Thyroid gland (tissue), 4 donors: ENCODE measurements at regions not wholly inside any gene's neighbourhood (a gene's known extent, or its start where the extent isn't known, plus 50 kb on each side); places are given as distances from the start of the nearest gene placed in this dataset.

ENCODE experiments used
- DNase-seq, 2 donors: peaks; one replicate each; pipeline ENCODE4 v3.0.0-alpha.2; 2019
- H3K27ac ChIP-seq, 3 donors: fragments of 200-600 bp; sonication (generic); 1 replicate in 2 of 3; 2 replicates in 1 of 3; pipeline ENCODE4 v1.5.1; 2016 to 2019; ENCODE audit warnings: mild to moderate bottlenecking in 1 of 3, moderate library complexity in 1 of 3
- H3K27me3 ChIP-seq: fragments of 200-600 bp; sonication (generic); one replicate; pipeline ENCODE4 v1.5.1; 2019
- H3K36me3 ChIP-seq, 2 donors: fragments of 200-600 bp; sonication (generic); one replicate each; pipeline ENCODE4 v1.5.1; 2016 to 2019
- H3K4me1 ChIP-seq, 2 donors: fragments of 200-600 bp; sonication (generic); one replicate each; pipeline ENCODE4 v1.5.1; 2017 to 2019
- H3K4me3 ChIP-seq, 3 donors: fragments of 200-600 bp; sonication (generic); replicated peaks in 1 of 3; 1 replicate in 2 of 3; 2 replicates in 1 of 3; pipeline ENCODE4 v1.5.1; 2016; ENCODE audit warnings: mild to moderate bottlenecking in 1 of 3
- H3K9me3 ChIP-seq: fragments of 200-600 bp; sonication (generic); one replicate; pipeline ENCODE4 v1.5.1; 2017
- POLR2A ChIP-seq, 2 donors: fragments of 450-650 bp; IDR thresholded peaks; one replicate each; pipeline ENCODE4 v1.6.1; 2017; ENCODE audit warnings: antibody characterized with exemption in 2 of 2, mild to moderate bottlenecking in 2 of 2, moderate library complexity in 1 of 2
- WGBS, 2 donors: methylation state at CpG; one replicate each; pipeline ENCODE4 v1.1.5; 2017; 5-methylcytosine and 5-hydroxymethylcytosine counted together
- intact Hi-C: fragments of 100-400 bp; cut with DNase I; formaldehyde crosslinking; loops from one replicate; pipeline ENCODE4 v1.15.1; 2023
- TF ChIP-seq, protein P1 (sequence below), 6 experiments: fragments of 200-600 bp in 3 of 6; fragments of 450-650 bp in 3 of 6; sonication (generic) in 3 of 6; IDR thresholded peaks; one replicate each; pipeline ENCODE4 v1.5.1; 2016 to 2019; ENCODE audit warnings: antibody characterized with exemption in 6 of 6, mild to moderate bottlenecking in 2 of 6, inconsistent platforms in 1 of 6, moderate library complexity in 1 of 6

DNA sequence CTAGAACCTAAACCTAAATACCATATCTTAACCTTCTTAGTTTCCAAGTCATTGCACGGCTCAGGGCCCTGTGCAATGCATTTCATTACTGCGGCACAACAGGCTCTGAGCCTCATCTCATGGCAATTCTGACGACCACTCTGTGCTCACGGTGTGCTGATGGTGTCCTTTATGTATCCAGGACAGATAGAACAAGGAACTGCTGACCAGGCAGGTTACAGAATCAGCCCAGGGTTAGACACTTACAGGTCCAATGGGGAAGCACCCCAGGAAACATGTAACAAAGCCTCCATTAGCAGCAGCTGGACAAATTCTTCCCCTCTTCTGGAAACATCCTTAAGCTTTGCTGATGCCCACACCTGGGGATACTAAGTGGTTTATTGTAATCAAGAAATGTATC, 91.9 kb upstream of the NSMCE3 start:
- TF ChIP-seq, protein P1, sequence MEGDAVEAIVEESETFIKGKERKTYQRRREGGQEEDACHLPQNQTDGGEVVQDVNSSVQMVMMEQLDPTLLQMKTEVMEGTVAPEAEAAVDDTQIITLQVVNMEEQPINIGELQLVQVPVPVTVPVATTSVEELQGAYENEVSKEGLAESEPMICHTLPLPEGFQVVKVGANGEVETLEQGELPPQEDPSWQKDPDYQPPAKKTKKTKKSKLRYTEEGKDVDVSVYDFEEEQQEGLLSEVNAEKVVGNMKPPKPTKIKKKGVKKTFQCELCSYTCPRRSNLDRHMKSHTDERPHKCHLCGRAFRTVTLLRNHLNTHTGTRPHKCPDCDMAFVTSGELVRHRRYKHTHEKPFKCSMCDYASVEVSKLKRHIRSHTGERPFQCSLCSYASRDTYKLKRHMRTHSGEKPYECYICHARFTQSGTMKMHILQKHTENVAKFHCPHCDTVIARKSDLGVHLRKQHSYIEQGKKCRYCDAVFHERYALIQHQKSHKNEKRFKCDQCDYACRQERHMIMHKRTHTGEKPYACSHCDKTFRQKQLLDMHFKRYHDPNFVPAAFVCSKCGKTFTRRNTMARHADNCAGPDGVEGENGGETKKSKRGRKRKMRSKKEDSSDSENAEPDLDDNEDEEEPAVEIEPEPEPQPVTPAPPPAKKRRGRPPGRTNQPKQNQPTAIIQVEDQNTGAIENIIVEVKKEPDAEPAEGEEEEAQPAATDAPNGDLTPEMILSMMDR (IDR thresholded peaks at IDR 0.05), result no peak
- TF ChIP-seq POLR2A (IDR thresholded peaks at IDR 0.05), result no peak
- H3K4me1 ChIP-seq, result peaks cover 3 to 5% of the 10 kb centered on the region in 2 donors
- intact Hi-C loops, result no loop called here
- 94 to 95% methylated on average over 4 of the region's 4 CpGs for WGBS, 2 donors
- H3K9me3 ChIP-seq, result no peaks in the 10 kb centered on the region
- no peaks in the 10 kb centered on the region for H3K27me3 ChIP-seq
- no peak overlapping the region for H3K27ac ChIP-seq
- H3K36me3 ChIP-seq, result no peaks in the 10 kb centered on the region
- DNase-seq, result no peak
- no peak overlapping the region for H3K4me3 ChIP-seq

DNA sequence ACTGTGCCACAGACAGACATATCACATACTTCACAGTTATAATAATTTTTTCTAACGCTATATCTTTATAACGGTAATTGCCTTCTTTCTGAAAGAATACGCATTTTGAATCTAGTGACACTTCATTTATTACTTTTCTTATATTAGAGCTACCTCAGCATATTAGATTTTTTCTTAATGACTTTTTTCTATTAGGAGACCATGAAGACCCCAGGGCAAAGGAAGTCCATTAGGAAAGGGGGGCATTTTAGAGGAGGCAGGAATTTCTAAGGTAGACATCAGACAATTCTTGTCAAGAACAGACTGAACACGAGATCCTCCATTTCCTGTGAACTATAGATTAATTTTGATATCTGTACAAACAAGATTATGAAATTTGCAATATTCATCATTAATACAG, 90.5 kb upstream of the NSMCE3 start:
- no peak overlapping the region for H3K27ac ChIP-seq
- no peak for DNase-seq
- 70 to 88% methylated on average over 4 of the region's 4 CpGs for WGBS, 2 donors
- peaks cover 3 to 5% of the 10 kb centered on the region in 2 donors for H3K4me1 ChIP-seq
- intact Hi-C loops, result no loop called here
- no peaks in the 10 kb centered on the region for H3K27me3 ChIP-seq
- no peaks in the 10 kb centered on the region for H3K9me3 ChIP-seq
- H3K36me3 ChIP-seq, result no peaks in the 10 kb centered on the region
- no peak overlapping the region for H3K4me3 ChIP-seq
- TF ChIP-seq POLR2A (IDR thresholded peaks at IDR 0.05), result no peak
- TF ChIP-seq, protein P1 (IDR thresholded peaks at IDR 0.05), result no peak

DNA sequence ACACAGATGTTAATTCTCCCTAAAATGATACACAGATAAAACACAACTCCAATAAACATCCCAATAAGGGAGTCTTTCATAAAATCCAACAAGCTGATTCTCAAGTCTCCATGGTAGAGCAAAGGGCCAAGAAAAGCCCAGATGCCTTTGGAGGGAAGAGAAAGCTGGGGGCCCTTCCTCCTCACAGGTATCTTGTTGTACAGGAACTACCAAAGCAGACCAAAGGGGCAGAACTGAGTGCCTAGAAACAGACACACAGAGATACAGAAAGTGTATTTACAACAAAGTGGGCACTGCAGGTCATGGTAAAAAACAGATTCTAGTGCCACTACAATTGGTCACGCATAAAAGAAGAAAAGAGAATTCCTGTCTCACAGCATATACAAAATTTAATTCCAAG, 87.2 kb upstream of the NSMCE3 start:
- no peaks in the 10 kb centered on the region for H3K27me3 ChIP-seq
- H3K9me3 ChIP-seq, result no peaks in the 10 kb centered on the region
- peak overlapping the region in 1 of 3 donors; percentile 28 for H3K27ac ChIP-seq
- H3K4me1 ChIP-seq, result peaks cover 3% of the 10 kb centered on the region in 2 donors
- H3K4me3 ChIP-seq, result no peak overlapping the region
- WGBS, 2 donors, result 41 to 55% methylated on average over 1 of the region's 1 CpG
- intact Hi-C loops, result no loop called here
- TF ChIP-seq, protein P1 (IDR thresholded peaks at IDR 0.05), result peak in 2 of 6 experiments; percentile 14 to 34
- TF ChIP-seq POLR2A (IDR thresholded peaks at IDR 0.05), result no peak
- peak; percentile 59 to 64 for DNase-seq
- H3K36me3 ChIP-seq, result no peaks in the 10 kb centered on the region

DNA sequence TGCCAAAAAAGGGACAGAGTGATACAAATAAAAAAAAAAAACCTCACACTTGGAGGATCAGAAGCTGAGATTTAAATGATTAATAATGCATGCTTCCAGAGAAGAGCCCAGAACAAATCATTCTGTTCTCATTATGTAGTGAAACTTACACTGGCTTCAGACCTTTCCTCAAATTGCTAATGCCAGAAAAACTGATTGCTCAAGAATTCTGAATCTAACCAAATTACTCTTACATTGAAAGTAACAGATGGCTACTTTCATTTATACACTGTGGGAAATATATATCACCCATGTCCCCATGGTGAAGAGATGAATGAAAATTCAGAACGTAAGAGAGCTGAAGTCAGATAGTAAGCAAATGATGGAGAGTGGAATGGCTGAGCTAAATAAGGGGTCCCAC, 85.9 kb upstream of the NSMCE3 start:
- intact Hi-C loops, result no loop called here
- Histone ChIP-seq H3K27ac (no peak overlapping the region), H3K4me1 (peaks cover 0 to 3% of the 10 kb centered on the region in 2 donors), H3K36me3 (no peaks in the 10 kb centered on the region), H3K9me3 (no peaks in the 10 kb centered on the region), H3K4me3 (no peak overlapping the region), H3K27me3 (no peaks in the 10 kb centered on the region)
- WGBS, 2 donors, result 70 to 78% methylated on average over 1 of the region's 1 CpG
- TF ChIP-seq, protein P1 (IDR thresholded peaks at IDR 0.05), result no peak
- no peak for TF ChIP-seq POLR2A (IDR thresholded peaks at IDR 0.05)
- DNase-seq, result no peak

DNA sequence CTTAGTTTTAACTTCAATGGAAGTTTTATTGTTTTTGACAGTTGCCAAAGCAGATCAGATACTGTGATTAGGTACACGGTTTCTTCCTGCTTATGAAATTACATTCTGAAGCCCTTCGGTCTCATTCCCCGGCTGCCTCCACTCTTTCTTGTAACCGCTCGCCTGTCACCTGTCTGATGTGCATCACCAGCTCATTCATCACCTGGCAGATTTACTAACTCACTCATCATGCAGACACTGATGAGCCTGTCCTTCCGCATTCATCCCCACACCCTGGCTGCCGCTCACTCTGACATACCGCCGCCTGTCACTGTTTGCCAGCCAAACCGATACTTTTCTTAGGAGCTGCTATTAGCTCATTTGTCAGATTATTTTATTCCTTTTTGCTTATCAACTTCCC, 82.8 kb upstream of the NSMCE3 start:
- H3K4me1 ChIP-seq, result peaks cover 3 to 15% of the 10 kb centered on the region in 2 donors
- no peaks in the 10 kb centered on the region for H3K36me3 ChIP-seq
- H3K27ac ChIP-seq, result no peak overlapping the region
- no peak for DNase-seq
- TF ChIP-seq, protein P1 (IDR thresholded peaks at IDR 0.05), result no peak
- TF ChIP-seq POLR2A (IDR thresholded peaks at IDR 0.05), result no peak
- H3K27me3 ChIP-seq, result no peaks in the 10 kb centered on the region
- WGBS, 2 donors, result 91 to 93% methylated on average over 10 of the region's 10 CpGs
- H3K4me3 ChIP-seq, result no peak overlapping the region
- no peaks in the 10 kb centered on the region for H3K9me3 ChIP-seq
- intact Hi-C loops, result no loop called here
